LNCAP (cell line): ENCODE measurements at regions not wholly inside any gene's neighbourhood (a gene's known extent, or its start where the extent isn't known, plus 50 kb on each side); places are given as distances from the start of the nearest gene placed in this dataset.

ENCODE experiments used
- TF ChIP-seq, protein P1 (sequence below): fragments of 450-650 bp; IDR thresholded peaks from 2 replicates; pipeline ENCODE4 v1.5.1; 2017; ENCODE audit warnings: mild to moderate bottlenecking

DNA sequence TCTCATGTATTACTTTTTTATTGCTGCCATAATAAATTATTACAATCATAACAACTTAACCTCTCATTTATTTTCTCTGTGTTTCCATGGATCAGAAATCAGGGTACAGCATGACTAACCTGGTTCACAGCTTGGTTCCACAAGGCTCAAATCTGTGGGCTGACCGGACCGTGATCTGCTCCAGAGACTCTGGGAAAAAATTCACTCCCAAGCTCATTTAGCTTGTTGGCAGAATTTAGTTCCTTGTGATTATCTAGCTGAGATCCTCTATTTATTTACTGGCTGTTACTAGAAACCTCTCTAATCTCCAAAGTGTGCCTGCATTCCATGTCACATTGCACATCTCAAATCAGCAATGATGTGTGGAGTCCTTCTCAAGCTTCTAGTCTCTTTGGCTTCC is 386.6 kb downstream of the DIPK2A start:
- TF ChIP-seq, protein P1, sequence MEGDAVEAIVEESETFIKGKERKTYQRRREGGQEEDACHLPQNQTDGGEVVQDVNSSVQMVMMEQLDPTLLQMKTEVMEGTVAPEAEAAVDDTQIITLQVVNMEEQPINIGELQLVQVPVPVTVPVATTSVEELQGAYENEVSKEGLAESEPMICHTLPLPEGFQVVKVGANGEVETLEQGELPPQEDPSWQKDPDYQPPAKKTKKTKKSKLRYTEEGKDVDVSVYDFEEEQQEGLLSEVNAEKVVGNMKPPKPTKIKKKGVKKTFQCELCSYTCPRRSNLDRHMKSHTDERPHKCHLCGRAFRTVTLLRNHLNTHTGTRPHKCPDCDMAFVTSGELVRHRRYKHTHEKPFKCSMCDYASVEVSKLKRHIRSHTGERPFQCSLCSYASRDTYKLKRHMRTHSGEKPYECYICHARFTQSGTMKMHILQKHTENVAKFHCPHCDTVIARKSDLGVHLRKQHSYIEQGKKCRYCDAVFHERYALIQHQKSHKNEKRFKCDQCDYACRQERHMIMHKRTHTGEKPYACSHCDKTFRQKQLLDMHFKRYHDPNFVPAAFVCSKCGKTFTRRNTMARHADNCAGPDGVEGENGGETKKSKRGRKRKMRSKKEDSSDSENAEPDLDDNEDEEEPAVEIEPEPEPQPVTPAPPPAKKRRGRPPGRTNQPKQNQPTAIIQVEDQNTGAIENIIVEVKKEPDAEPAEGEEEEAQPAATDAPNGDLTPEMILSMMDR: no peak

DNA sequence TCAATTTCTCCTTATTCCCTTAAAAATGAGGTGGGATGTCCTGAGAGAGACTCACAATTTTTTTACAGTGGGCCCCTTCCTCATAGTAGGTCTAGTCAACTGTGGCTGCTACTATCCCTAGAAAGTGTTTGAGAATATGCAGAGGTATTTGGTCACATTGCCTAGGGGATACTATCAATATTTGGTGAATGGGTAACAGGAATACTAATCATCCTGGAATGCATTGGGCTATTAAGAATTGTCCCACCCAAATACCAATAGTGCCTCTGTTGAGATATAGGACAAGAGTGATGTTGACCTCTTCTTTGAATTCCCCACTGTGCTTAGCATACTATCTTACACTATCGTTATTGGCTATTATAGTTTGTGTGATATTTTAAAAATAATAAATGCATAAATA is 389.4 kb downstream of the DIPK2A start:
- TF ChIP-seq, protein P1: no peak

DNA sequence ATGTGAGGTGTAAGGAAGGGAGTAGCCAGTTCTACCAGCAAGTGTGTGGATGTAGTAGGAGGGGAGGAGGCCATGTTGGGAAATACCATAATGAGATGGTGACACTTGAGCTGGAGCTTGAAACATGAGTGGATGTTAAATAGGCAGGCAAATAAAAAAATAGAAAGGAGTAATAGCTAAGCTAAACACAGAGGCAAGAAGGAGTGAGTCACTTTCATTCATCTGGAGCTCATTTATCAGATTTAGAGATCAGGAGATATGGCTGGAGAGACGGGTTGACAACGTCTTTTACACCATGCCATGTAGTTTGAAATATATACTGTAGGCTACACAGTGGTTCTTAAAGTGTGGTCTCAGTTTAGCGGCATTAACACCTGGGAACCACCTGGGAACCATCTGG is 390.5 kb downstream of the DIPK2A start:
- TF ChIP-seq, protein P1: no peak

DNA sequence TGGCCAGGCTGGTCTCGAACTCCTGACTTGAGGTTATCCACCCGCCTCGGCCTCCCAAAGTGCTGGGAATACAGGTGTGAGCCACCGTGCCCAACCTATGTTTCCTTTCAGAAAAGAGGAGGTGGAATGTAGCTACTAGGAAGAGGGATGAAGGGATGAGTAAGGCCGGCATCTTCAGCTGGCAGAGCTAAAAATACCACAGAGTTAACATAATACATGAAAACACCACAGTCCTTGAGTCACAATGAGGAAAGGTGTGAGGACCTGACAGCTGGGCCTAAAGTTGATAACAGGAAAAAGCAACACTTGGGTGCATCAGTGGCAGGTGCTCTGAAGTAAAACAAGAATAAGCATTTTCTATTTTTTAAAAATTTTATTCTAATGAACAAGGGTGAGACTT is 392.2 kb downstream of the DIPK2A start:
- TF ChIP-seq, protein P1: no peak

GRCh38 chr3:144364737-144365136 is 393.1 kb downstream of the DIPK2A start:
- TF ChIP-seq, protein P1: no peak

GRCh38 chr3:144369129-144369879 is 397.7 kb downstream of the DIPK2A start:
- TF ChIP-seq, protein P1: no peak

DNA sequence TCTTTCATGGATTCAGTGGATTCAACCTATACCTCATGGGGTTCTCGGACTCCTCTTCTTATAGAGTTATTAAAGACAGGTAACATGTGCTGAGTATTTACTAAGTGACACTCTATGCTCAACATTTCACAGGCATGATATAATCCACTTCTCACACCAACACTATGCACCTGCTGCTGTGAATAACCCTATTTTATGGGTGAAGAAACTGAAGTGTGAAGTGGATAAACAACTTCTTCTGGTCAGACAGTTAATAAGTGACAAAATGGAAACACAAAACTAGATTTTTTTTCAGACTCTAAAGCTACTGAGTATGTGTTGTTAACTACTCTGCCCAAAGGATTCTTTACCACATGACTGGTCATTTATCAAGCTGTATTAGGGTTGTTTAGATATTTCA is 403.5 kb downstream of the DIPK2A start:
- TF ChIP-seq, protein P1: no peak

- TF ChIP-seq, protein P1: no peak
Observed at GRCh38 chr3:144380849-144381248, 409.2 kb downstream of the DIPK2A start.
